Calu3 (cell line): ENCODE measurements at regions not wholly inside any gene's neighbourhood (a gene's known extent, or its start where the extent isn't known, plus 50 kb on each side); places are given as distances from the start of the nearest gene placed in this dataset.

ENCODE experiments used
- BruUV-seq: library from RNA; stranded (reverse); fragments of 400-500 nt; replicated peaks from 2 replicates; lab custom pipeline; 2021; lab: Mats Ljungman, UMichigan
- CTCF ChIA-PET: fragments of 300-600 bp; sonication (Branson Sonifier 250); formaldehyde crosslinking; loops from one replicate; lab custom pipeline; 2022; ENCODE audit warnings: antibody characterized with exemption; lab: Charles Lee
- DNase-seq: peaks from one replicate; pipeline ENCODE4 v3.0.0; 2022
- H3K27ac Mint-ChIP-seq: one replicate; pipeline ENCODE4 v1.8.0; 2022; ENCODE audit warnings: mixed read lengths; ENCODE audit not compliant: unreplicated experiment
- H3K27me3 Mint-ChIP-seq: one replicate; pipeline ENCODE4 v1.8.0; 2022; ENCODE audit warnings: mixed read lengths; ENCODE audit not compliant: unreplicated experiment
- H3K36me3 Mint-ChIP-seq: one replicate; pipeline ENCODE4 v1.8.0; 2022; ENCODE audit warnings: mild to moderate bottlenecking, moderate library complexity, mixed read lengths; ENCODE audit not compliant: insufficient read depth, unreplicated experiment
- H3K4me1 Mint-ChIP-seq: one replicate; pipeline ENCODE4 v1.8.0; 2022; ENCODE audit warnings: mild to moderate bottlenecking, low read depth, mixed read lengths; ENCODE audit not compliant: unreplicated experiment
- H3K4me3 Mint-ChIP-seq: one replicate; pipeline ENCODE4 v1.8.0; 2022; ENCODE audit warnings: mild to moderate bottlenecking, low read depth, moderate library complexity, mixed read lengths; ENCODE audit not compliant: unreplicated experiment
- H3K9me3 Mint-ChIP-seq: one replicate; pipeline ENCODE4 v1.8.0; 2022; ENCODE audit warnings: low read depth, mixed read lengths; ENCODE audit not compliant: unreplicated experiment
- intact Hi-C: fragments of 100-400 bp; cut with micrococcal nuclease; formaldehyde crosslinking; loops from one replicate; pipeline ENCODE4 v1.10.0; 2022; ENCODE audit not compliant: unreplicated experiment
- TF ChIP-seq, protein P1 (sequence below): fragments of 200-600 bp; IDR thresholded peaks from one replicate; pipeline ENCODE4 v1.8.0; 2022; ENCODE audit warnings: antibody characterized with exemption; ENCODE audit not compliant: unreplicated experiment

DNA sequence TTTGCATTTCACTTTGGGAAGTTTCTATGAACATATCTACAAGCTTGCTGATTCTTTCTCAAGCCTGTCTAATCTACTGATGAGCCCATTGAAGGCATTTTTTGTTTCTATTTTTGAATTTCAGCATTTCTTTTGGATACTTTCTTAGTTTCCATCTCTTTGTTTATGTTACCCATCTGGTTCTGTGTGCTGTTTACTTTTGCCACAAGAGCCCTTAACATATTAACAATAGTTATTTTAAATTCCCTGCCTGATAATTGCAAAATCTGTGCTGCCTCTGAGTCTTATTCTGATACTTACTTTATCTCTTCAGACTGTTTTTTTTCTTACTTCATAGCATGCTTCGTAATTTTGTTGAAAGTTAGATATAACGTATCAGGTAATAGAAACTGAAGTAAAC is 75.8 kb upstream of the ZRANB2 start:
- Mint-ChIP-seq H3K27me3 (no peaks in the 10 kb centered on the region), H3K36me3 (no peaks in the 10 kb centered on the region), H3K4me1 (no peaks in the 10 kb centered on the region), H3K9me3 (peaks cover 10% of the 10 kb centered on the region), H3K27ac (no peak overlapping the region), H3K4me3 (no peak overlapping the region)
- CTCF ChIA-PET, result no interaction called here
- intact Hi-C loops, result no loop called here
- BruUV-seq, result no TSS peak
- DNase-seq, result no peak
- TF ChIP-seq, protein P1, sequence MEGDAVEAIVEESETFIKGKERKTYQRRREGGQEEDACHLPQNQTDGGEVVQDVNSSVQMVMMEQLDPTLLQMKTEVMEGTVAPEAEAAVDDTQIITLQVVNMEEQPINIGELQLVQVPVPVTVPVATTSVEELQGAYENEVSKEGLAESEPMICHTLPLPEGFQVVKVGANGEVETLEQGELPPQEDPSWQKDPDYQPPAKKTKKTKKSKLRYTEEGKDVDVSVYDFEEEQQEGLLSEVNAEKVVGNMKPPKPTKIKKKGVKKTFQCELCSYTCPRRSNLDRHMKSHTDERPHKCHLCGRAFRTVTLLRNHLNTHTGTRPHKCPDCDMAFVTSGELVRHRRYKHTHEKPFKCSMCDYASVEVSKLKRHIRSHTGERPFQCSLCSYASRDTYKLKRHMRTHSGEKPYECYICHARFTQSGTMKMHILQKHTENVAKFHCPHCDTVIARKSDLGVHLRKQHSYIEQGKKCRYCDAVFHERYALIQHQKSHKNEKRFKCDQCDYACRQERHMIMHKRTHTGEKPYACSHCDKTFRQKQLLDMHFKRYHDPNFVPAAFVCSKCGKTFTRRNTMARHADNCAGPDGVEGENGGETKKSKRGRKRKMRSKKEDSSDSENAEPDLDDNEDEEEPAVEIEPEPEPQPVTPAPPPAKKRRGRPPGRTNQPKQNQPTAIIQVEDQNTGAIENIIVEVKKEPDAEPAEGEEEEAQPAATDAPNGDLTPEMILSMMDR, result no peak

DNA sequence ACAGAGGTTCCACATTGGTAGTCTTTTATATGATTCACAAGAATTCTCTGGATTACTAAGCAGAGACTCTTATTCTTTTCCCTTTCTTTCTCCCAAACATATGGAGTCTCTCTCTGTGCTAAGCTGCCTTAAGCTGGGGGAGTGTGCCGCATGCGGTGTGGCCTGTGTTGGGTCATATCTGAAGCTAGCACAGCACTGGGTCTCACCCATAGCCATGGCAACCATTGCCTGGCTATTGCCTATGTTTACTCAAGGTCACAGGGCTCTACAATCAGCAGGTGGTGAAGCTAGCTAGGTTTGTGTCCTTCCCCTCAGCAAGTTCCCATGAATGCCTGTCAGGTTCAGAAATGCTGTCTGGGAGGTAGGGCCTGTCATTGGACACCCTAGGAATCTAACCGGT is 73.6 kb upstream of the ZRANB2 start:
- TF ChIP-seq, protein P1, result no peak
- Mint-ChIP-seq H3K27me3 (no peaks in the 10 kb centered on the region), H3K4me3 (no peak overlapping the region), H3K9me3 (peaks cover 13% of the 10 kb centered on the region), H3K36me3 (no peaks in the 10 kb centered on the region), H3K27ac (no peak overlapping the region), H3K4me1 (no peaks in the 10 kb centered on the region)
- intact Hi-C loops, result no loop called here
- BruUV-seq, result no TSS peak
- no peak for DNase-seq
- CTCF ChIA-PET, result no interaction called here

DNA sequence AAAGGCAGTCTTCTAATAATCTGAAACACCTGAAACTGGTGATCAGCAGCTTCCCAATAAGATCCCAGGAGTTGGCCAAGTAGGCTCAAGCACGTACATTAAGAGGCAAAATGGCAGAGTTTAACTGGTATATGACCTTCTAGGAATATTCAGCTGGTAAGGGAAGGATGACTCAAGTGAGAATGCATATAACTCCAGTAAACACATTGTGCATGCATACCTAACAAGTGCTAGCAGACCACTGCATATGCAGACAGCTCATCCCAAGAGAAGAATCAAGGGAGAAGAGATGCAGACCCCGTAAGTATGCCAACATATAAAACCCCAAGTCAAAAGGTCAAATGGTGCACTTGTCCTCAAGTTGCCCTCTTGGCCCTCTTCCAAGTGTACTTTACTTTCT is 73.0 kb upstream of the ZRANB2 start:
- H3K27ac Mint-ChIP-seq, result no peak overlapping the region
- CTCF ChIA-PET, result no interaction called here
- no peaks in the 10 kb centered on the region for H3K36me3 Mint-ChIP-seq
- intact Hi-C loops, result no loop called here
- peaks cover 18% of the 10 kb centered on the region for H3K9me3 Mint-ChIP-seq
- no peak overlapping the region for H3K4me3 Mint-ChIP-seq
- BruUV-seq, result no TSS peak
- DNase-seq, result no peak
- TF ChIP-seq, protein P1, result no peak
- H3K27me3 Mint-ChIP-seq, result no peaks in the 10 kb centered on the region
- no peaks in the 10 kb centered on the region for H3K4me1 Mint-ChIP-seq

DNA sequence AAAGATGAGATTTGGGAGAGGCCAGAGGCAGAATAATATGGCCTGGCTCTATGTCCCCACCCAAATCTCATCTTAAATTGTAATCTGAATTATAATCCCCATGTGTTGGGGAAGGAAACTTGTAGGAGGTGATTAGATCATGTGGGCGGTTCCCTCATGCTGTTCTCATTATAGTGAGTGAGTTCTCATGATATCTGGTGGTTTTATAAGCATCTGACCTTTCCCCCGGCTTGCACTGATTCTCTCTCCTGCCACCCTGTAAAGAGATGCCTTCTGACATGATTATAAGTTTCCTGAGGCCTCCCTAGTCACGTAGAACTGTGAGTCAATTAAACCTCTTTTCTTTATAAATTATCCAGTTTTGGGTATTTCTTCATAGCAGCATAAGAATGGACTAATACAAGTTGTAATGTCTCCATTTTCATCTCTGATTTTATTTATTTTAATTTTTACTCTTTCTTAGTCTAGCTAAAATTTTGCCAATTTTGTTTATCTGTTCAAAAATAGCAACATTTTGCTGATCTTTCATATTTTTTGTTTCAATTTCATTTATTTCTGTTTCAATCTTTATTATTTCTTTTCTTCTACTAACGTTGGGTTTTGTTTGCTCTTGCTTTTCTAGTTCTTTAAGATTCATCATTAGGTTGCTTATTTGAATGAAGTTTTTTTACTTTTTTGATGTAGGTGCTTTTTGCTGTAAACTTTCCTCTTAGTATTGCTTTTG is 67.0 kb upstream of the ZRANB2 start:
- Mint-ChIP-seq H3K27me3 (no peaks in the 10 kb centered on the region), H3K9me3 (peaks cover 23% of the 10 kb centered on the region), H3K27ac (no peak overlapping the region), H3K4me3 (no peak overlapping the region), H3K36me3 (no peaks in the 10 kb centered on the region), H3K4me1 (no peaks in the 10 kb centered on the region)
- TF ChIP-seq, protein P1, result no peak
- DNase-seq, result no peak
- intact Hi-C loops, result no loop called here
- BruUV-seq, result no TSS peak
- CTCF ChIA-PET, result interaction anchor here (0.5 kb wide), 1 partner anchor 1135 kb away, joined by 6 read pairs; no protein-coding TSS in a partner anchor
